WTC11 (cell line): ENCODE measurements at regions not wholly inside any gene's neighbourhood (a gene's known extent, or its start where the extent isn't known, plus 50 kb on each side); places are given as distances from the start of the nearest gene placed in this dataset.

Experiments
- ATAC-seq: fragments of 200-7000 bp; cut with Tn5 transposase; 2 replicates; pipeline ENCODE4 v1.10.0; 2021; ENCODE audit warnings: mild to moderate bottlenecking, moderate library complexity
- CTCF ChIA-PET: fragments of 300-600 bp; sonication (Branson Sonifier 250); formaldehyde crosslinking; loops from one replicate; lab custom pipeline; 2021; ENCODE audit warnings: antibody characterized with exemption; lab: Charles Lee
- POLR2A ChIA-PET: fragments of 350-600 bp; sonication (Branson Sonifier 250); formaldehyde crosslinking; loops from one replicate; lab custom pipeline; 2021; ENCODE audit warnings: antibody characterized with exemption; lab: Charles Lee
- DNase-seq: peaks from one replicate; pipeline ENCODE4 v3.0.0; 2021; ENCODE audit warnings: low spot score
- H3K27ac Mint-ChIP-seq: 2 replicates; pipeline ENCODE4 v1.8.0; 2021; ENCODE audit warnings: mixed read lengths
- H3K27me3 Mint-ChIP-seq: 2 replicates; pipeline ENCODE4 v1.8.0; 2021; ENCODE audit warnings: low read depth, mild to moderate bottlenecking, moderate library complexity, mixed read lengths
- H3K36me3 Mint-ChIP-seq: 2 replicates; pipeline ENCODE4 v1.8.0; 2021; ENCODE audit warnings: mixed read lengths
- H3K4me1 Mint-ChIP-seq: 2 replicates; pipeline ENCODE4 v1.8.0; 2022; ENCODE audit warnings: mixed read lengths
- H3K4me3 Mint-ChIP-seq: 2 replicates; pipeline ENCODE4 v1.8.0; 2021; ENCODE audit warnings: mild to moderate bottlenecking, moderate library complexity, mixed read lengths
- H3K9me3 Mint-ChIP-seq: 2 replicates; pipeline ENCODE4 v1.8.0; 2021; ENCODE audit warnings: mixed read lengths
- E2F1 ChIP-seq: sonication (generic); formaldehyde crosslinking; IDR thresholded peaks from 2 replicates; pipeline ENCODE4 v1.8.0; 2022; ENCODE audit warnings: mild to moderate bottlenecking, missing genetic modification reagents
- ESRRA ChIP-seq: sonication (generic); formaldehyde crosslinking; IDR thresholded peaks from 2 replicates; pipeline ENCODE4 v1.8.1; 2022; ENCODE audit warnings: mild to moderate bottlenecking, missing genetic modification reagents, borderline replicate concordance
- ETV6 ChIP-seq: sonication (generic); formaldehyde crosslinking; IDR thresholded peaks from 2 replicates; pipeline ENCODE4 v1.8.1; 2022; ENCODE audit warnings: mild to moderate bottlenecking, missing genetic modification reagents
- FOXK1 ChIP-seq: sonication (generic); formaldehyde crosslinking; IDR thresholded peaks from 2 replicates; pipeline ENCODE4 v1.8.0; 2022; ENCODE audit warnings: mild to moderate bottlenecking, moderate library complexity, missing genetic modification reagents
- FOXP4 ChIP-seq: sonication (generic); formaldehyde crosslinking; IDR thresholded peaks from 2 replicates; pipeline ENCODE4 v1.8.0; 2022; ENCODE audit warnings: mild to moderate bottlenecking, missing genetic modification reagents
- GABPB1 ChIP-seq: sonication (generic); formaldehyde crosslinking; IDR thresholded peaks from 2 replicates; pipeline ENCODE4 v1.8.1; 2023; ENCODE audit warnings: mild to moderate bottlenecking, missing genetic modification reagents
- HMGA2 ChIP-seq: fragments of 250-450 bp; sonication (Bioruptor Pico); IDR thresholded peaks from 2 replicates; pipeline ENCODE4 v1.4.0; 2021; ENCODE audit warnings: mild to moderate bottlenecking, moderate library complexity
- MLX ChIP-seq: sonication (generic); formaldehyde crosslinking; IDR thresholded peaks from 2 replicates; pipeline ENCODE4 v1.8.1; 2023; ENCODE audit warnings: mild to moderate bottlenecking, missing genetic modification reagents, moderate library complexity
- NR2C2 ChIP-seq: sonication (generic); formaldehyde crosslinking; IDR thresholded peaks from 2 replicates; pipeline ENCODE4 v1.8.0; 2022; ENCODE audit warnings: mild to moderate bottlenecking, missing genetic modification reagents
- PRDM15 ChIP-seq: sonication (generic); formaldehyde crosslinking; IDR thresholded peaks from 2 replicates; pipeline ENCODE4 v1.8.0; 2022; ENCODE audit warnings: missing genetic modification reagents
- SOX15 ChIP-seq: fragments of 250-450 bp; sonication (Bioruptor Pico); IDR thresholded peaks from 2 replicates; pipeline ENCODE4 v1.9.0; 2021; ENCODE audit warnings: mild to moderate bottlenecking
- SP1 ChIP-seq: sonication (generic); formaldehyde crosslinking; conservative IDR thresholded peaks from 2 replicates; pipeline ENCODE4 v1.8.1; 2022; ENCODE audit warnings: missing genetic modification reagents
- STAT6 ChIP-seq: sonication (generic); formaldehyde crosslinking; conservative IDR thresholded peaks from 2 replicates; pipeline ENCODE4 v1.8.1; 2023; ENCODE audit warnings: mild to moderate bottlenecking, low read depth, missing genetic modification reagents, moderate library complexity
- TEAD1 ChIP-seq: sonication (generic); formaldehyde crosslinking; IDR thresholded peaks from 2 replicates; pipeline ENCODE4 v1.8.0; 2022; ENCODE audit warnings: mild to moderate bottlenecking, missing genetic modification reagents
- ZBTB43 ChIP-seq: sonication (generic); formaldehyde crosslinking; IDR thresholded peaks from 2 replicates; pipeline ENCODE4 v1.8.1; 2023; ENCODE audit warnings: mild to moderate bottlenecking, missing genetic modification reagents
- ZNF423 ChIP-seq: fragments of 250-450 bp; sonication (Bioruptor Pico); IDR thresholded peaks from 2 replicates; pipeline ENCODE4 v2.1.2; 2022; ENCODE audit warnings: mild to moderate bottlenecking, moderate library complexity
- ZNF671 ChIP-seq: fragments of 250-450 bp; sonication (Bioruptor Pico); IDR thresholded peaks from 2 replicates; pipeline ENCODE4 v1.8.0; 2021; ENCODE audit warnings: mild to moderate bottlenecking

- CTCF ChIA-PET = no interaction called here
- H3K4me3 Mint-ChIP-seq = 0 out of 2 replicates have a peak overlapping the region, but pooled peaks have one; percentile 0
These were observed 57.4 kb upstream of the NEBL start for GRCh38 chr10:20954519-20954918.

GRCh38 chr10:20953120-20953519, 56.0 kb upstream of the NEBL start:
- ATAC-seq = no peak
- H3K9me3 Mint-ChIP-seq = peaks cover 13% of the 10 kb centered on the region
- CTCF ChIA-PET = no interaction called here
- peak overlapping the region; percentile 83 for H3K27ac Mint-ChIP-seq
- H3K27me3 Mint-ChIP-seq = no peaks in the 10 kb centered on the region
- peaks cover 63% of the 10 kb centered on the region for H3K4me1 Mint-ChIP-seq
- POLR2A ChIA-PET = no interaction called here
- H3K36me3 Mint-ChIP-seq = peaks cover 11% of the 10 kb centered on the region; the same call in 1 of the 2 replicates
- DNase-seq = no peak
- H3K4me3 Mint-ChIP-seq = no peak overlapping the region
- no peak for TF ChIP-seq GABPB1 (CRISPR knock-in tag)
- TF ChIP-seq MLX (CRISPR knock-in tag) = no peak
- TF ChIP-seq FOXK1 (CRISPR knock-in tag) = no peak
- TF ChIP-seq NR2C2 = no peak
- no peak for TF ChIP-seq SOX15 (CRISPR knock-in tag)
- no peak for TF ChIP-seq E2F1 (CRISPR knock-in tag)
- TF ChIP-seq ZNF671 = no peak
- no peak for TF ChIP-seq HMGA2 (CRISPR knock-in tag)
- TF ChIP-seq PRDM15 (CRISPR knock-in tag) = no peak

More at GRCh38 chr10:20954519-20954918, 57.4 kb upstream of the NEBL start:
- TF ChIP-seq TEAD1 (CRISPR knock-in tag) (peak; percentile 97), ZBTB43 (no peak), ESRRA (CRISPR knock-in tag) (no peak), FOXP4 (CRISPR knock-in tag) (no peak), ZNF423 (peak; percentile 16; the same call in 1 of the 2 replicates), STAT6 (CRISPR knock-in tag) (no peak), ETV6 (peak; percentile 80), SP1 (peak; percentile 39)
- peak; percentile 94 for ATAC-seq
- peaks cover 11% of the 10 kb centered on the region; the same call in 1 of the 2 replicates for H3K36me3 Mint-ChIP-seq
- DNase-seq = peak; percentile 73
- H3K9me3 Mint-ChIP-seq = peaks cover 13% of the 10 kb centered on the region
- POLR2A ChIA-PET = interaction anchor here (0.6 kb wide), 1 partner anchor 963 kb away, joined by 3 read pairs; no protein-coding TSS in a partner anchor
- H3K27ac Mint-ChIP-seq = peak overlapping the region; percentile 81
- H3K27me3 Mint-ChIP-seq = no peaks in the 10 kb centered on the region
- peaks cover 52% of the 10 kb centered on the region for H3K4me1 Mint-ChIP-seq
